ENCODE measurements at regions not wholly inside any gene's neighbourhood (a gene's known extent, or its start where the extent isn't known, plus 50 kb on each side); places are given as distances from the start of the nearest gene placed in this dataset.

DNA sequence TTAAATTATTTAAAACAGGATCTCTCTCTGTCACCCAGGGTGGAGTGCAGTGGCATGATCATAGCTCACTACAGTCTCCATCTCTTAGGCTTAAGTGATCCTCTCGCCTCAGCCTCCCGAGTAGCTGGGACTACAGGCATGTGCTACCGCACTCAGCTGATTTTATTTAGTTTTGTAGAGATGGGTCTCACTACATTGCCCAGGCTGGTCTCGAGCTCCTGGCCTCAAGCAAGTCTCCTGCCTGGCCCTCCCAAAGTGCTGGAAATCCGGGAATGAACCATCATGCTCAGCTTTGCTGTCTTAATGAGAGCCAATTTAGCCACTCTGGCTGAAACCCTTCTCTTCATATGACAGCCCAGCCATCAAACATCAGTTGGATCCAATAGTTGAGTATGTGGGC lies 53.3 kb upstream of the NRP1 start:
- Histone ChIP-seq H3K4me2 (ENCODE audit: low read depth, low read length, poor library complexity, severe bottlenecking) (no peak overlapping the region), H3K36me3 (ENCODE audit: insufficient read depth, low read length) (no peaks in the 10 kb centered on the region), H3K79me2 (ENCODE audit: insufficient read depth, low read length) (no peaks in the 10 kb centered on the region), H3K4me3 (ENCODE audit: low read length, poor library complexity, severe bottlenecking) (no peak overlapping the region), H3K9ac (ENCODE audit: low read depth, low read length, poor library complexity, severe bottlenecking) (no peak overlapping the region), H3F3A (ENCODE audit: low read depth) (no peaks in the 10 kb centered on the region), H3K9me3 (ENCODE audit: insufficient read depth, low read depth, low read length) (no peaks in the 10 kb centered on the region), H3K27me3 (ENCODE audit: insufficient read depth, low read length, poor library complexity, severe bottlenecking) (no peaks in the 10 kb centered on the region), H3K9me2 (replicated peaks; ENCODE audit: low read depth, low read length) (no peaks in the 10 kb centered on the region), H4K20me1 (ENCODE audit: insufficient read depth, low read length, poor library complexity, severe bottlenecking) (no peaks in the 10 kb centered on the region), H2AFZ (ENCODE audit: low read length) (no peak overlapping the region), H3K4me1 (ENCODE audit: insufficient read depth, low read length, poor library complexity, severe bottlenecking) (no peaks in the 10 kb centered on the region)
- TF ChIP-seq, protein P1, sequence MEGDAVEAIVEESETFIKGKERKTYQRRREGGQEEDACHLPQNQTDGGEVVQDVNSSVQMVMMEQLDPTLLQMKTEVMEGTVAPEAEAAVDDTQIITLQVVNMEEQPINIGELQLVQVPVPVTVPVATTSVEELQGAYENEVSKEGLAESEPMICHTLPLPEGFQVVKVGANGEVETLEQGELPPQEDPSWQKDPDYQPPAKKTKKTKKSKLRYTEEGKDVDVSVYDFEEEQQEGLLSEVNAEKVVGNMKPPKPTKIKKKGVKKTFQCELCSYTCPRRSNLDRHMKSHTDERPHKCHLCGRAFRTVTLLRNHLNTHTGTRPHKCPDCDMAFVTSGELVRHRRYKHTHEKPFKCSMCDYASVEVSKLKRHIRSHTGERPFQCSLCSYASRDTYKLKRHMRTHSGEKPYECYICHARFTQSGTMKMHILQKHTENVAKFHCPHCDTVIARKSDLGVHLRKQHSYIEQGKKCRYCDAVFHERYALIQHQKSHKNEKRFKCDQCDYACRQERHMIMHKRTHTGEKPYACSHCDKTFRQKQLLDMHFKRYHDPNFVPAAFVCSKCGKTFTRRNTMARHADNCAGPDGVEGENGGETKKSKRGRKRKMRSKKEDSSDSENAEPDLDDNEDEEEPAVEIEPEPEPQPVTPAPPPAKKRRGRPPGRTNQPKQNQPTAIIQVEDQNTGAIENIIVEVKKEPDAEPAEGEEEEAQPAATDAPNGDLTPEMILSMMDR (conservative IDR thresholded peaks at IDR 0.05; ENCODE audit: low read length), result no peak

DNA sequence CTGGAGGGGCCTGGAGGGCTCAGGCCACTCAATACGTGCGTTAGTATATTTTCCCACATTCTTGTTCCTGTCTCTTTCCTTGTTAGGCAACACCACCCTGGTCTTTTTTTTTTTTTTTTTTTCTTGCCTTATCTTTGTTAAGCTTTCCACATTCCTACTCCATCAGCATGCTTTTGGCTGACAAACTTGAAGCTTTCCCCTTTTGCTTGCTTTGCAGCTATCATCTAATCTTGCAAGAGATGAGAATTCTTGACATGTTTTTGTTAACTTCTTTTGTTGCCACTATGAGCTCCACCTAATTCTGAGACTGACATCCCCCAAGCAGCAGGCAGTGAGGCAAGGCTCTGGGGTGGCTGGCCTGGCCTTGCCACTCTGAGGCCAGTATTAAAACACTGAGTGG lies 52.5 kb upstream of the NRP1 start:
- no peak for TF ChIP-seq EZH2phosphoT487 (IDR thresholded peaks at IDR 0.05; ENCODE audit: borderline replicate concordance)
- TF ChIP-seq, protein P1 (conservative IDR thresholded peaks at IDR 0.05; ENCODE audit: low read length), result no peak
- Histone ChIP-seq H3K4me3 (ENCODE audit: low read length, poor library complexity, severe bottlenecking) (no peak overlapping the region), H3K36me3 (ENCODE audit: insufficient read depth, low read length) (no peaks in the 10 kb centered on the region), H3F3A (ENCODE audit: low read depth) (no peaks in the 10 kb centered on the region), H4K20me1 (ENCODE audit: insufficient read depth, low read length, poor library complexity, severe bottlenecking) (no peaks in the 10 kb centered on the region), H3K9ac (ENCODE audit: low read depth, low read length, poor library complexity, severe bottlenecking) (no peak overlapping the region), H3K27me3 (ENCODE audit: insufficient read depth, low read length, poor library complexity, severe bottlenecking) (no peaks in the 10 kb centered on the region), H3K79me2 (ENCODE audit: insufficient read depth, low read length) (no peaks in the 10 kb centered on the region), H3K9me3 (ENCODE audit: insufficient read depth, low read depth, low read length) (no peaks in the 10 kb centered on the region), H2AFZ (ENCODE audit: low read length) (no peak overlapping the region), H3K9me2 (replicated peaks; ENCODE audit: low read depth, low read length) (no peaks in the 10 kb centered on the region), H3K4me1 (ENCODE audit: insufficient read depth, low read length, poor library complexity, severe bottlenecking) (no peaks in the 10 kb centered on the region), H3K4me2 (ENCODE audit: low read depth, low read length, poor library complexity, severe bottlenecking) (no peak overlapping the region)

DNA sequence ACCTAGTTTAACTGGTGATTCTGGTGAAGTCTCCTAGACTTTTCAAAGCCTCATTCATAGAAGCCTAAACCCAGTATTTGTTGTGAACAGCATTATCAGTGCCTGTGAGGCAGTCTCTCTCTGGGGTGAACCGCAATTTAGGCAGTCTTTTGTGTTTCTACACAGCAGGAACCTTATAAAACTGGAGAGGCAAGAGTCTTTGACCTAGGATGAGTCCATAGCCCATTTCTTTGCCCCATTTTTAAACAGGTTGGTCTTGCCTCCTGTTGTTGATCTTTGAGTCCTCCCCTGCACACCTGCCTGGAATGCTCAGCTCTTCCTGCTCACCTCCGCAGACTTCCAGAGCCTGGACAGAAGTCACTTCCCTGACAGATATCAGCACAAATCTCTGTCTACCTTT lies 51.2 kb upstream of the NRP1 start:
- Histone ChIP-seq H3K4me1 (ENCODE audit: insufficient read depth, low read length, poor library complexity, severe bottlenecking) (no peaks in the 10 kb centered on the region), H3F3A (ENCODE audit: low read depth) (no peaks in the 10 kb centered on the region), H3K27me3 (ENCODE audit: insufficient read depth, low read length, poor library complexity, severe bottlenecking) (no peaks in the 10 kb centered on the region), H3K9ac (ENCODE audit: low read depth, low read length, poor library complexity, severe bottlenecking) (no peak overlapping the region), H3K9me2 (replicated peaks; ENCODE audit: low read depth, low read length) (no peaks in the 10 kb centered on the region), H3K79me2 (ENCODE audit: insufficient read depth, low read length) (no peaks in the 10 kb centered on the region), H3K4me2 (ENCODE audit: low read depth, low read length, poor library complexity, severe bottlenecking) (no peak overlapping the region), H4K20me1 (ENCODE audit: insufficient read depth, low read length, poor library complexity, severe bottlenecking) (no peaks in the 10 kb centered on the region), H2AFZ (ENCODE audit: low read length) (no peak overlapping the region), H3K36me3 (ENCODE audit: insufficient read depth, low read length) (no peaks in the 10 kb centered on the region), H3K9me3 (ENCODE audit: insufficient read depth, low read depth, low read length) (no peaks in the 10 kb centered on the region), H3K4me3 (ENCODE audit: low read length, poor library complexity, severe bottlenecking) (no peak overlapping the region)
- no peak for TF ChIP-seq EZH2phosphoT487 (IDR thresholded peaks at IDR 0.05; ENCODE audit: borderline replicate concordance)
- TF ChIP-seq, protein P1 (conservative IDR thresholded peaks at IDR 0.05; ENCODE audit: low read length), result no peak
